ENCODE measurements at regions not wholly inside any gene's neighbourhood (a gene's known extent, or its start where the extent isn't known, plus 50 kb on each side); places are given as distances from the start of the nearest gene placed in this dataset.
"Not testable (repeated sequence)": the region's sequence is repeated elsewhere in the genome, so short reads cannot be mapped to it uniquely, and the experiment has no call there.

- no peak for DNase-seq
Measured at GRCh38 chr18:55694291-55694690, 106.3 kb upstream of the TCF4 start.

GRCh38 chr18:55688030-55688429 is 100.0 kb upstream of the TCF4 start:
- no peak for DNase-seq

- DNase-seq: no peak
Measured at GRCh38 chr18:55687106-55687505, 99.1 kb upstream of the TCF4 start.

- DNase-seq: no peak
Measured at GRCh38 chr18:55685638-55686037, 97.6 kb upstream of the TCF4 start.

GRCh38 chr18:55672574-55673361 is 84.8 kb upstream of the TCF4 start:
- DNase-seq: no peak

- DNase-seq: no peak
Measured at GRCh38 chr18:55665506-55665905, 77.5 kb upstream of the TCF4 start.

GRCh38 chr18:55664758-55665400 is 76.9 kb upstream of the TCF4 start:
- DNase-seq: not testable (repeated sequence)

GRCh38 chr18:55663891-55664290 is 75.9 kb upstream of the TCF4 start:
- DNase-seq: no peak

GRCh38 chr18:55658598-55658997 is 70.6 kb upstream of the TCF4 start:
- DNase-seq: no peak

- DNase-seq: no peak
Measured at GRCh38 chr18:55657572-55658331, 69.8 kb upstream of the TCF4 start.

- no peak for DNase-seq
Measured at GRCh38 chr18:55654986-55655385, 67.0 kb upstream of the TCF4 start.

GRCh38 chr18:55651236-55651635 is 63.2 kb upstream of the TCF4 start:
- DNase-seq: no peak

GRCh38 chr18:55650363-55650870 is 62.4 kb upstream of the TCF4 start:
- DNase-seq: no peak

GRCh38 chr18:55647331-55647730 is 59.3 kb upstream of the TCF4 start:
- DNase-seq: no peak

- no peak for DNase-seq
Measured at GRCh38 chr18:55642191-55642590, 54.2 kb upstream of the TCF4 start.

GRCh38 chr18:55641486-55641885 is 53.5 kb upstream of the TCF4 start:
- DNase-seq: no peak
